OCI-LY1 (cell line): ENCODE measurements at regions not wholly inside any gene's neighbourhood (a gene's known extent, or its start where the extent isn't known, plus 50 kb on each side); places are given as distances from the start of the nearest gene placed in this dataset.

Source experiments
- CTCF ChIP-seq: fragments of 200-600 bp; sonication (generic), shearing (Covaris generic); IDR thresholded peaks from 2 replicates; pipeline ENCODE4 v1.5.1; 2017; ENCODE audit warnings: mild to moderate bottlenecking, antibody characterized with exemption, low read length, moderate library complexity, mixed read lengths
- EZH2 ChIP-seq: fragments of 200-600 bp; sonication (generic), shearing (Covaris generic); IDR thresholded peaks from 2 replicates; pipeline ENCODE4 v1.8.0; 2017; ENCODE audit warnings: borderline replicate concordance, mixed run types, mild to moderate bottlenecking, antibody characterized with exemption, low read length, moderate library complexity, mixed read lengths

DNA sequence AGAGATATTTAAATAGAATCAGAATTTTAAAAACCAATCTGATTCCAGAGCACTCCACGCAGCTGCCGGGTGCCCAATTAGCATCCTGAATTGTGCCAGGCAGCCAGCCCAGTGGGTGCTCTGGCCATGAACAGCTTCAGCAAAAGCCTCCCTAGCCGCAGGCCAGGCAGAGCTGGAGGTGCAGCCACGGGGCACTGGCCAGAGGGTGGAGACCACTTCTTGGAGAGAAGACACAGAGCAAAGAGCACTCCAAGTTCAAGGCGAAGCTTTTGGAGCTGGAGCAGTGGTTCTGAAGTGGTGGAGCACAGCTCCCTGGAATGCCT, 475.6 kb upstream of the PROK2 start:
- TF ChIP-seq CTCF (no peak), EZH2 (no peak)
